IMR-90 (cell line): ENCODE measurements at regions not wholly inside any gene's neighbourhood (a gene's known extent, or its start where the extent isn't known, plus 50 kb on each side); places are given as distances from the start of the nearest gene placed in this dataset.

Source experiments
- FOS ChIP-seq: fragments of 150-350 bp; IDR thresholded peaks from 2 replicates; pipeline ENCODE4 v1.6.1; 2016; ENCODE audit warnings: low read depth, low read length
- MAZ ChIP-seq: IDR thresholded peaks from 2 replicates; pipeline ENCODE4 v1.6.1; 2012; ENCODE audit warnings: low read depth, mild to moderate bottlenecking, low read length, improper control_type of control experiment, moderate library complexity, borderline replicate concordance
- MXI1 ChIP-seq: IDR thresholded peaks from 2 replicates; pipeline ENCODE4 v1.6.1; 2012; ENCODE audit warnings: low read depth, mild to moderate bottlenecking, low read length, moderate library complexity, borderline replicate concordance
- POLR2A ChIP-seq: IDR thresholded peaks from 2 replicates; pipeline ENCODE4 v1.6.1; 2012; ENCODE audit warnings: mild to moderate bottlenecking, low read depth, low read length
- RCOR1 ChIP-seq: IDR thresholded peaks from 2 replicates; pipeline ENCODE4 v1.6.1; 2012; ENCODE audit warnings: mild to moderate bottlenecking, low read length, improper control_type of control experiment; ENCODE audit not compliant: insufficient replicate concordance
- RFX5 ChIP-seq: IDR thresholded peaks from 2 replicates; pipeline ENCODE4 v1.8.0; 2012; ENCODE audit warnings: low read depth, mild to moderate bottlenecking, low read length, moderate library complexity
- SMC3 ChIP-seq: fragments of 150-350 bp; IDR thresholded peaks from 2 replicates; pipeline ENCODE4 v1.6.1; 2016; ENCODE audit warnings: low read depth, mild to moderate bottlenecking, antibody characterized with exemption, low read length, moderate library complexity
- TF ChIP-seq, protein P1 (sequence below): conservative IDR thresholded peaks from 2 replicates; pipeline ENCODE4 v1.5.1; 2012; ENCODE audit warnings: mild to moderate bottlenecking, low read depth, low read length, improper control_type of control experiment

DNA sequence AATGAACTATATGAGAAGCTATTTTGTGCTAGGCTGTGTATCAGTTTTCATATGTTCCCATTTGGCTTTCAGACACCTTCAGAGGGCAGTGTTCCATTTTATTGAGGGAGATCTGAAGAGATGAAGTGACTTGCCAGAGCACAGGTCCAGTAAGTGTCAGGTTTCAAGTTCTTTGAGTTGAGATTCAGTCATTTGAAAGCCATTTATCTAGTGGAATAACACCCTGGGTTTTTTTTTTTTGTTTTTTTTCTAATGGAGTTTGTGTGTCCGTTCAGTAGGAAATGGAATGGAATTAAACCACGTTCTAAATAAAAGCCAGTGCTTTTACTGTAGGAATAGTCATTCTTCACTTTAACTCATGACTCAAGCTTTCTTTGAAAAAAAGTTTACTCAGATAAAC is 652.9 kb upstream of the USP24 start:
- TF ChIP-seq RCOR1 (no peak), POLR2A (no peak), FOS (no peak), RFX5 (no peak), SMC3 (no peak), MXI1 (no peak), MAZ (no peak)
- TF ChIP-seq, protein P1, sequence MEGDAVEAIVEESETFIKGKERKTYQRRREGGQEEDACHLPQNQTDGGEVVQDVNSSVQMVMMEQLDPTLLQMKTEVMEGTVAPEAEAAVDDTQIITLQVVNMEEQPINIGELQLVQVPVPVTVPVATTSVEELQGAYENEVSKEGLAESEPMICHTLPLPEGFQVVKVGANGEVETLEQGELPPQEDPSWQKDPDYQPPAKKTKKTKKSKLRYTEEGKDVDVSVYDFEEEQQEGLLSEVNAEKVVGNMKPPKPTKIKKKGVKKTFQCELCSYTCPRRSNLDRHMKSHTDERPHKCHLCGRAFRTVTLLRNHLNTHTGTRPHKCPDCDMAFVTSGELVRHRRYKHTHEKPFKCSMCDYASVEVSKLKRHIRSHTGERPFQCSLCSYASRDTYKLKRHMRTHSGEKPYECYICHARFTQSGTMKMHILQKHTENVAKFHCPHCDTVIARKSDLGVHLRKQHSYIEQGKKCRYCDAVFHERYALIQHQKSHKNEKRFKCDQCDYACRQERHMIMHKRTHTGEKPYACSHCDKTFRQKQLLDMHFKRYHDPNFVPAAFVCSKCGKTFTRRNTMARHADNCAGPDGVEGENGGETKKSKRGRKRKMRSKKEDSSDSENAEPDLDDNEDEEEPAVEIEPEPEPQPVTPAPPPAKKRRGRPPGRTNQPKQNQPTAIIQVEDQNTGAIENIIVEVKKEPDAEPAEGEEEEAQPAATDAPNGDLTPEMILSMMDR, result no peak
